ENCODE measurements at regions not wholly inside any gene's neighbourhood (a gene's known extent, or its start where the extent isn't known, plus 50 kb on each side); places are given as distances from the start of the nearest gene placed in this dataset.
"Not testable (repeated sequence)": the region's sequence is repeated elsewhere in the genome, so short reads cannot be mapped to it uniquely, and the experiment has no call there.

- DNase-seq: no peak
These were observed 51.2 kb upstream of the MEX3C start for GRCh38 chr18:51248685-51249084.

- DNase-seq: no peak
These were observed 52.5 kb upstream of the MEX3C start for GRCh38 chr18:51250006-51250405.

- no peak for DNase-seq
These were observed 53.1 kb upstream of the MEX3C start for GRCh38 chr18:51250458-51251024.

GRCh38 chr18:51251625-51252024 lies 54.1 kb upstream of the MEX3C start:
- DNase-seq: no peak

GRCh38 chr18:51253476-51253875 lies 56.0 kb upstream of the MEX3C start:
- DNase-seq: no peak

- DNase-seq: no peak
These were observed 58.2 kb upstream of the MEX3C start for GRCh38 chr18:51255693-51256092.

- no peak for DNase-seq
These were observed 59.7 kb upstream of the MEX3C start for GRCh38 chr18:51257150-51257549.

GRCh38 chr18:51260118-51260517 lies 62.6 kb upstream of the MEX3C start:
- DNase-seq: no peak

- not testable (repeated sequence) for DNase-seq
These were observed 68.6 kb upstream of the MEX3C start for GRCh38 chr18:51266077-51266476.

- no peak for DNase-seq
These were observed 69.3 kb upstream of the MEX3C start for GRCh38 chr18:51266773-51267172.

GRCh38 chr18:51273437-51273836 lies 76.0 kb upstream of the MEX3C start:
- DNase-seq: no peak

GRCh38 chr18:51275712-51276476 lies 78.4 kb upstream of the MEX3C start:
- DNase-seq: no peak

GRCh38 chr18:51278045-51278649 lies 80.7 kb upstream of the MEX3C start:
- DNase-seq: peak; percentile 20

- no peak for DNase-seq
These were observed 82.0 kb upstream of the MEX3C start for GRCh38 chr18:51279367-51279984.

- DNase-seq: no peak
These were observed 90.5 kb upstream of the MEX3C start for GRCh38 chr18:51287818-51288508.

GRCh38 chr18:51288582-51288981 lies 91.1 kb upstream of the MEX3C start:
- no peak for DNase-seq

- DNase-seq: no peak
These were observed 93.4 kb upstream of the MEX3C start for GRCh38 chr18:51290860-51291259.

- DNase-seq: no peak
These were observed 103.4 kb upstream of the MEX3C start for GRCh38 chr18:51300912-51301311.

- no peak for DNase-seq
These were observed 103.9 kb upstream of the MEX3C start for GRCh38 chr18:51301376-51301775.

GRCh38 chr18:51316677-51317076 lies 119.2 kb upstream of the MEX3C start:
- DNase-seq: no peak

GRCh38 chr18:51321696-51322095 lies 124.2 kb upstream of the MEX3C start:
- no peak for DNase-seq

GRCh38 chr18:51323961-51324360 lies 126.5 kb upstream of the MEX3C start:
- DNase-seq: no peak

GRCh38 chr18:51330148-51330547 lies 132.7 kb upstream of the MEX3C start:
- no peak for DNase-seq
